ENCODE measurements at regions not wholly inside any gene's neighbourhood (a gene's known extent, or its start where the extent isn't known, plus 50 kb on each side); places are given as distances from the start of the nearest gene placed in this dataset.

GRCh38 chr18:77818328-77818727 lies 568.7 kb downstream of the GALR1 start:
- Histone ChIP-seq H3K9me3 (no peaks in the 10 kb centered on the region), H3K4me1 (no peaks in the 10 kb centered on the region), H3K4me3 (ENCODE audit: low read depth, low read length) (no peak overlapping the region), H3K36me3 (no peaks in the 10 kb centered on the region), H3K27me3 (no peaks in the 10 kb centered on the region)
- no peak for TF ChIP-seq CTCF (IDR thresholded peaks at IDR 0.05; ENCODE audit: low read depth, low read length)
- DNase-seq, result no peak

GRCh38 chr18:77820472-77820871 lies 570.8 kb downstream of the GALR1 start:
- H3K9me3 ChIP-seq, result no peaks in the 10 kb centered on the region
- no peaks in the 10 kb centered on the region for H3K4me1 ChIP-seq
- TF ChIP-seq CTCF (IDR thresholded peaks at IDR 0.05; ENCODE audit: low read depth, low read length), result no peak
- DNase-seq, result no peak
- no peaks in the 10 kb centered on the region for H3K27me3 ChIP-seq
- H3K36me3 ChIP-seq, result no peaks in the 10 kb centered on the region
- no peak overlapping the region for H3K4me3 ChIP-seq (ENCODE audit: low read depth, low read length)

- Histone ChIP-seq H3K4me3 (ENCODE audit: low read depth, low read length) (no peak overlapping the region), H3K4me1 (no peaks in the 10 kb centered on the region), H3K27me3 (no peaks in the 10 kb centered on the region), H3K36me3 (no peaks in the 10 kb centered on the region), H3K9me3 (no peaks in the 10 kb centered on the region)
- no peak for DNase-seq
- TF ChIP-seq CTCF (IDR thresholded peaks at IDR 0.05; ENCODE audit: low read depth, low read length), result no peak
Observed at GRCh38 chr18:77821892-77822291, 572.2 kb downstream of the GALR1 start.

GRCh38 chr18:77822632-77823031 lies 573.0 kb downstream of the GALR1 start:
- Histone ChIP-seq H3K9me3 (no peaks in the 10 kb centered on the region), H3K36me3 (no peaks in the 10 kb centered on the region), H3K4me3 (ENCODE audit: low read depth, low read length) (no peak overlapping the region), H3K27me3 (no peaks in the 10 kb centered on the region), H3K4me1 (no peaks in the 10 kb centered on the region)
- TF ChIP-seq CTCF (IDR thresholded peaks at IDR 0.05; ENCODE audit: low read depth, low read length), result no peak
- no peak for DNase-seq

GRCh38 chr18:77833807-77834206 lies 584.2 kb downstream of the GALR1 start:
- H3K4me3 ChIP-seq (ENCODE audit: low read depth, low read length), result no peak overlapping the region
- no peak for TF ChIP-seq CTCF (IDR thresholded peaks at IDR 0.05; ENCODE audit: low read depth, low read length)
- H3K4me1 ChIP-seq, result no peaks in the 10 kb centered on the region
- no peaks in the 10 kb centered on the region; the same call in 1 of the 2 replicates for H3K27me3 ChIP-seq
- no peak for DNase-seq
- no peaks in the 10 kb centered on the region for H3K9me3 ChIP-seq
- H3K36me3 ChIP-seq, result no peaks in the 10 kb centered on the region

- H3K27me3 ChIP-seq, result no peaks in the 10 kb centered on the region
- no peak for TF ChIP-seq CTCF (IDR thresholded peaks at IDR 0.05; ENCODE audit: low read depth, low read length)
- no peaks in the 10 kb centered on the region for H3K4me1 ChIP-seq
- H3K4me3 ChIP-seq (ENCODE audit: low read depth, low read length), result no peak overlapping the region
- H3K36me3 ChIP-seq, result no peaks in the 10 kb centered on the region
- H3K9me3 ChIP-seq, result no peaks in the 10 kb centered on the region
- DNase-seq, result no peak
Observed at GRCh38 chr18:77851802-77852201, 602.2 kb downstream of the GALR1 start.

All from BE2C (cell line).